Activated CD8-positive, alpha-beta memory T cell treated with anti-CD3 and anti-CD28 coated beads, Interleukin-2, amount 50 U/mL, for 24 hours (primary cell): ENCODE measurements at regions not wholly inside any gene's neighbourhood (a gene's known extent, or its start where the extent isn't known, plus 50 kb on each side); places are given as distances from the start of the nearest gene placed in this dataset.
"Not testable (repeated sequence)": the region's sequence is repeated elsewhere in the genome, so short reads cannot be mapped to it uniquely, and the experiment has no call there.

ENCODE experiments used
- DNase-seq: peaks from one replicate; pipeline ENCODE4 v3.0.0-alpha.2; 2020; ENCODE audit errors: extremely low read depth

DNA sequence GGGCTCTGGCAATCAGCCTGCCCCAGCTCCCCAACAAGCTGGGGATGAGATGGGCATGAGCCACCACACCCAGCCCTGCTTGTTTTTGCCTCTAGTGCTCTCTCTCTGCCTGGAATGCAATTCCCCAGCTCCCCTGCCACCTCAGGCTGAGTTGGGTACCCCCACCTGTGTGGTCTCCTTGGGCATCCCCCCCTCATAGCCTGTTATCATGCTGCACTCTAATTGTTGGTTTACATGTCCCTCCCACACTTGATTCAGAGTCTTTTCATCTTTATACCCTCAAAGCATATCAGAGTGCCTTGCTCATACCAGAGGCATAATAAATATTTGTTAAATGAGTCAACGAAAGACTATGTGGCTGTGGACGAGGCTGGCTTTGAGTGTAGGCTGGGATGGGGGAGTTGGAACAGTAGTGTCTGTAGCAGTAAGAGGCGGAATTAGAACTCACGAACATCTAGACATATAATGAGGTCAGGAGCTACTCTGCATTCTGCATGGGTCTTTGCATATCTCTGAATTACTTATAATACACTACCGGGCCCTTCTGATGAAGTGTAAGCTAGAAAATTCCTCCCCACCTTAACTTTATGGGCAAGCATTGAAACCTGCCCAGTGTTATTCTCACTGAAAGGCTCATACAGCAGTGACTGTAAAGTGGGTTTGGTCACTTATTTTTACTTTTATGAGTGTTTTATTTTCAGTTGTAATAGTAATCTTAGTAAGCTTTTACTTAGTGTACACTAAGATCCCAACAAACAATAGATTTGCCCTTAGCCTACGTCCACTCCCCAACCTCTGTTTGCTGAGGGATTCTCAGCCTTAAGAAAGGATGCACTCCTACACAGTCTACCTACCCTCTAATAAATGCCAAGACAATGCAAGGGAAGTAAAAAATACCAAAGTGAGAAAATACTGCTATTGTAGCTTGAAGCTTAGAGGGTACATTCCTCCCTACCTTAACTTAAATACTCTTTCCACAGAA, 58.7 kb downstream of the EDN1 start:
- no peak for DNase-seq

DNA sequence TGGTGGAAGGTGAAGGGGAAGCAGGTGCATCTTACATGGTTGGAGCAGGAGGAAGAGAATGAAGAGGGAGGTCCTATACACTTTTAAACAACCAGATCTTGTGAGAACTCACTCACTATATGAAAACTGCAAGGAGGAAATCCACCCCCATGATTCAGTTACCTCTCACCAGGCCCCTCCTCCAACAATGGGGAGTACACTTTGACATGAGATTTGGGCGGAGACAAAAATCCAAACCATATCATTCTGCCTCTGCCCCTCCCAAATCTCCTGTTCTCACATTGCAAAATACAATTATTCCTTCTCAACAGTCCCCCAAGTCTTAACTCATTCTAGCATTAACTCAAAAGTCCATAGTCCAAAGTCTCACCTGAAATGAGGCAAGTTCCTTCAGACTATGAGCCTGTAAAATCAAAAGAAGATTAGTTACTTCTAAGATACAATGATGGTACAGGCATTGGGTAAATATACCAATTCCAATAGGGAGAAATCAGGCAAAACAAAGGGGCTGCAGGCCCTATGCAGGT, 60.5 kb downstream of the EDN1 start:
- DNase-seq: no peak

DNA sequence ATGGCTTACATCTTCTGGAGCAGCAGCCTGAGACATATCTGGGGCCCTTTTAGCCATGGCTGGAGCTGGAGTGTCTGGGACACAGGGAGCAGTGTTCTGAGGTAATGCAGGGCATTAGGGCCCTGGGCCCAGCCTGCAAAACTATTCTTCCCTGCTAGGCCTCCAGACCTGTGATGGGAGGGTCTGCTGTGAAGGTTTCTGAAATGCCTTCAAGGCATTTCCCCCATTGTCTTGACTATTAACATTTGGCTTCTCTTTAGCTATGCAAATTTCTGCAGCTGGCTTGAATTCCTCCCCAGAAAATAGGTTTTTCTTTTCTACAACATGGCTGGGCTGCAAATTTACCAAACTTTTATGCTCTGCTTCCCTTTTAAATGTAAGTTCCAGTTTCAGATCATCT, 61.5 kb downstream of the EDN1 start:
- DNase-seq: no peak

DNA sequence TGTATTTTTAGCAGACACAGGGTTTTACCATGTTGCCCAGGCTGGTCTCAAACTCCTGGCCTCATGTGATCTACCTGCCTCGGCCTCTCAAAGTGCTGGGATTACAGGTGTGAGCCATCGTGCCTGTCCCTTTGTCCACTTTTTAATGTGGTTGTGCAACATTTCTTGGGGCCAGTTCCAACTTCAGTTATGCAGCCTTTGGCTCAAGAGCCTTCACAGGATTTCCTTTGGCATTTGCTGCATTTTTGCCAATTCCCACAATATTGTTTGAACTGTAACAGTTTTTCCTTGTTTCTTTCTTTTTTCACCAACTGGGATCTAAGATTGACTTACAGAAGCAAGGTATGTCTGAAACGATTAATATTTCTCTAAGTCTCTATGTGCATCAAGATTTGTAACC, 63.6 kb downstream of the EDN1 start:
- no peak for DNase-seq

DNA sequence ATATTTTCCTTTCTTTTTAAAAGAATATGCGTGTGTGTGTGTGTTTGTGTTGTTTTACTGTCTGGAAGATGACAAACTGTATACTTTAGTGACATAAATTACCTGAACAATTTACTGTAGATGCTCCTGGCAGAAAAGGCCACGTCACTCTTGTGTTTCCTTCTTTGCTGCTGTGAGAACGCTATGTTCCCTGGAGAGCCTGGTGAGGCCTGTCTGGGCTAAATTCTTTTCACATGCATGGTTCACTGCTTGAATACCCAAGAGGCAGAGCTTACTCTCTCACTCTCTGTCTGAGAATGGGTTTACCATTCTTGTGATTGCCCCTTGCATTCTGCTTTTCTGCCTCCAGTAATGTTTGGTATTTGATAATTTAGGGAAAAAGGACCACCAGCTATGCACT, 64.3 kb downstream of the EDN1 start:
- DNase-seq: no peak

DNA sequence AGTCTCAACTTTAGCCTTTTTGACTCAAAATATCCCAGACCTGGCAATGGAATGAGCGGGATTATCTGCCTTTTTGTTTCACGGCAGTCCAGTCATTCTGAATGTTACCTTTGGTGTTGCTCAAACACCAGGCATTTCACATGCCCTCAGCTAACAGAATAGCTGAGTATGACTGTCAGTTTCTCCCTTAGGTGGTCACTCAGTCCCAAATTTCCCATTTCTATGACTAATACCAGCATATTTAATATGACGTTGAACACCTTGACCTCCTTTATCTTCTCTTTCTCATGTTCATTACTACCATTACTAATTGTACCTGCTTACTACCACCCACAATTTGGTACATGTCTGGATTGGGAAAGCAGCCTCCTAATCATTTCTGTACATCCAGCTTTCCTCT, 65.2 kb downstream of the EDN1 start:
- no peak for DNase-seq

DNA sequence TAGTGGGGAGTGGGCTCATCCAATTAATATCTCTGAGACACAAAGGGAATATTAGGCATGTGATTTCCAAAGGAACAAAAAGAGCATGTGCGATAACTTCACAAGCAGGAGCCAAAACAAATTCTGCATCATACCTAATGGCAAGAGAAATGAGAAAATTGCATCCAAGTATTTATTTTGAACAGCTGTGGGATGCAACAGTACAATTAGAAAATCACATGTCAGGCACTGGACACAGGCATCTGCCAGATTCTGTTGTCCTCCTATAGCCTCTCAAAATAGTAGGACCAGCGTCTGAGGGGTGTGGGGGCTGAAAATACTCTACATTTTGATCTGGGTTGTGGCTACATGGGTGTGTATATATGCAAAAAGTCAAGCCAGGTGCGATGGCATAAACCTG, 66.3 kb downstream of the EDN1 start:
- no peak for DNase-seq

DNA sequence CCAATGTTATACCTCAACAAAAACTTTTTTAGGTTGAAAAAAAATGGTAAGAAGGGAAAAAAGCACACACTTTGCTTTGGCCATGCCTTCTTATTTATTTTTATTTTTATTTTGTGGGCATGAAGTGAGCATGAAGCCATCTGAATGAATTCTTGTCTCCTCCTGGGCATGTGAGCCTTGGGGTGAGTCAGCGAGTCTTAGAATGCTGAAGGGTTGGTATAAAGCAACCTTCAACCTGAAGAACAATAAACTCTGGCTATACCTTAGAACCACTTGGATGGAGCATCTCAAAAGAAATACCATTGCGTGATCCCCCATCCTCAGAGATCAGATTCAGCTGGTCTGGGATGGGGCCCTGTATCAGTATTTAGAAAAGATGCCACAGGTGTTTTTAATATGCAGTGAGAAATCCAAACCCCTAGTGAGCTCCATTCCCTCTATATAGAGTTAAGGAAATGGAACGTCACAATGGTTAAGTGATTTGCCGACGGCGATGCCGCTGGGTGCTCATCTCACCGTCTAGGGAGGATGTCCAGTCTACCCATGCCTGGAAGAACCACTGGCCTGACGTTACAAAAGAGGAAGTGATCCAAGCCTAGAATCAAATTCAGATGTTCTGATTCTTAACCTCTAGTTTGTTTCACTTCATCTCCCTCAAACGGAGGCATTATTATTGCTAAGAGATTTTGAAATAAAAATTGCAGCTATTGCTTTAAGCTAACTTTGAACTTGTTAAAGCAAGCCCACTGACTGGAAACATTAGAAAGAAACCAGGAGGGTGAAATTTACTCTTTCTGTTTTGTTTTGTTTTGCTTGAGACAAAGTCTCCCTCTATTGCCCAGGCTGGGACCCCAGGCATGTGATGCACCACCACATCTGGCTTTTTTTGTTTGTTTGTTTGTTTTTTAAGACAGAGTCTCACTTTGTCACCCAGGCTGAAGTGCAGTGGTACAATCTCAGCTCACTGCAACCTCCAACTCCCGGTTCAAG, 67.1 kb downstream of the EDN1 start:
- DNase-seq: no peak

DNA sequence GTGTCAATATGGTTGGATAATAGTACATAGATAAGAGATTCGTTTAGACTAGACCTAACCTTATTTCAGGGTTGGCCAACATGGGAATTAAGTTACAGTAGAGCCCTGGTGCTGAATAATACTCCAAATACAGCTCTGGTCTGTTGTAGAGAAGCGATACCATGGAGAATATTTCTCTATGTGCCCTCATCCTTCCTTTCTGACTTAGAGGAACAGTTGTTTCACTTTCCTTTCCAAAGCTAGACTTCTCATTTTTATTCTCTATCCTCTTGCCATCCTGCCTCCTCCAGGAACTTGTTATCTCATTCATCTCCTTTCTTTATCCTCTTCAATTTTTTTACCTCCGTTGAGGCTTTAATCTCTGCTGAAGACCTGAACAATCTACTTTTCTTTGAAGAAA, 68.9 kb downstream of the EDN1 start:
- no peak for DNase-seq

DNA sequence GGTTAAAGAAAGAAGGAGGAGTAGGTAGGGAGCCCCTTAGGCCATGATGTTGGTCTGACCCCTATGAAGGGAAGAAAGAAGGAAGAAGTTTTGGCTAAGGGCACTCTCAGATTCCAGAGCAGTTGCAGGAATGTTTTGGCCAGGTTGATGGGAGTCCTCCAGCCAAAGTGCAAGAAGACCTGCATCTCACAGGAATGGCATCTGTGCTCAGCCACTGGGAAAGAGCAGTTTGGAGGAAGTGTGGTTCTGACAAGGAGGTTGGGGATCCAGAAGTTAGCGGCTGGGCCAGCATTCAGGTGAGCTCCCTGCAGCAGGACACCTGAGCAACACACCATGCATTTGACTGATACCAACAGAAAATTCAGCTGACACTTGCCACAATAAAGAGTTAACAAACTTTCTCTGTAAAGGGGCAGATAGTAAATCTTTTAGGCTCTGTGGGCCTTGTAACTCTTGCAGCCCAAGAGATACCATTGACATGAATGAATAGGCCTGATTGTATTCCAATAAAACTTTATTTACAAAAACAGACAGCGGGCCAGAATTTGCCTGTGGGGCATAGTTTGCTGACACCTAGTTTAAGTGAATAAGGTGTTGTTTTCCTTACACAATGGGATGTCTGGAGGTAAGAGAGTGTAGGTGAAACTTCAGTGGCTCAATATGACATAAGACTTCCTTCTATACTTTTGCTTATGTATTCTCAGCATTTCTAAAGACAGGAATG, 71.0 kb downstream of the EDN1 start:
- no peak for DNase-seq

DNA sequence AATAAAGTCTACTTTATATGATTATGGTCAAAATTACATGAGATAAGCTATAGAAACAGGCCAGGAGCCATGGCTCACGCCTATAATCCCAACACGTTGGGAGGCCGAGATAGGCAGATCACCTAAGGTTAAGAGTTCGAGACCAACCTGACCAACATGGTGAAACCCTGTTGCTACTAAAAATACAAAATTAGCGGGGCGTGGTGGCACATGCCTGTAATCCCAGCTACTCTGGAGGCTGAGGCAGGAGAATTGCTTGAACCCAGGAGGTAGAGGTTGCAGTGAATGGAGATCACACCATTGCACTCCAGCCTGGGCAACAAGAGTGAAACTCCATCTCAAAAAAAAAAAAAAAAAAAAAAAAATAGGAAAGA, 73.1 kb downstream of the EDN1 start:
- not testable (repeated sequence) for DNase-seq

DNA sequence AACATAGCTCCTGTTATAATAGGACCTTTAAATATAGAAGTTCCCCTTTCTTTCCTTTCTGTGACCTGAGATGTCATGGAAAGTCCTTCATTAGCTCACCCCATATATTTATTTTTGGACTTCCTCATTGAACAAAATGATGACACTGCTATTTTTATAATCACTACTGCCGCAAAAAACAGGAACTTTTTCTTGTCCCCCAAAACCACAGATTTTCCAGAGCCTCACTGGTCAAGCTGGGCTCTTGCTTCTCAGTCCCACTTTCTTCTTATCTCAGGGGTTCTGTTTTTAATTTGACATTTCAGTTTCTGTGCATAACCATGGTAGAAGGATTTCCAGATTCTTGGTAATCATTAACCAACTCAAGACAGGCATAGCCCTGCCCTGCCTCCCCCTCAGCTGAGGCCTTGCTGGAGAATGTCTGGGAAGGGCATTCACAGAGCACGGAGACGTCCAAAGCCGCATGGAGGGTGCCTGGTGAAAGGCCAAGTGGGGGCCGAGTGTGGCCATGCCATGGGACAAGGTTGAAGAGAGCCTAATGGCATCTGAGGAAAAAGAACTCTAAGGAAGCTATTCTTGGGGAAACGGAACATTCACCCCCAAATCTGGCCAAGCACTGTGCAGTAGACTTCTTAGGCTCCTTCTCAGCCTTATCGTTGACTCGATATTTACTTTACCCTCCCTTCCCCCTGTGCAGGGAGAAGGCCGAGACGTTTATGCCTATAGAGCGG, 73.7 kb downstream of the EDN1 start:
- no peak for DNase-seq

DNA sequence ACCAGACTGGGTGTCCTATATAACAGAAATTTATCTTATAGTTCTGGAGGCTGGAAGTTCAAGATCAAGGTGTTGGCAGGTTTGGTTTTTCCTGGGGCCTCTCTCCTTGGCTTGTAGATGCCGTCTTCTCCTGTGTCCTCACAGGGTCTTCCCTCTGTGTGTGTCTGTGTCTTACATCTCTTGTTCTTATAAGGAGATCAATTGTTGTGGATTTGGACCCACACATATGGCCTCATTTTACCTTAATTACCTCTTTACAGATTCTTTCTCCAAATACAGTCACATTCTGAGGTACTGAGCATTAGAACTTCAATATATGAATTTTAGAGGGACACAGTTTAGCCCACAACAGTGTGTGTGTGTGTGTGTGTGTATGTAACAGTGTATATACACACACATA, 74.5 kb downstream of the EDN1 start:
- DNase-seq: no peak

DNA sequence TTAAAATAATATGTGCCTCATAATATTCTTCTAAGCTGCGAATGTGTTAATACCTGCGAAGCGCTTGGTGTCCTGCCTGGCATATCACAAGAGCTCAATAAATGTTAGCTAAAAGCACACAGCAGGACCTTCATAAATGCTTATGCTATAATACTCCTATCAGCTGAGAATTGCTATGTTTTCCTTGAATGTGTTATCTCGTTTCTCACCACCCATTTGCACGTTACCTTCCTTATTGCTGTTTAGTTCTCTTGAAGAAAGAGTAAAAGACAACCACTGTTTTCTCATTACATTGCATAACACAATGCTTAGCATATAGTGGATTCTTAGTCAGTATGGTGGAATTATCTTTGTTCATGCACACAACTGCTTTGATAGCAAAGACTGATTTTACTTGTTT, 76.6 kb downstream of the EDN1 start:
- DNase-seq: no peak

DNA sequence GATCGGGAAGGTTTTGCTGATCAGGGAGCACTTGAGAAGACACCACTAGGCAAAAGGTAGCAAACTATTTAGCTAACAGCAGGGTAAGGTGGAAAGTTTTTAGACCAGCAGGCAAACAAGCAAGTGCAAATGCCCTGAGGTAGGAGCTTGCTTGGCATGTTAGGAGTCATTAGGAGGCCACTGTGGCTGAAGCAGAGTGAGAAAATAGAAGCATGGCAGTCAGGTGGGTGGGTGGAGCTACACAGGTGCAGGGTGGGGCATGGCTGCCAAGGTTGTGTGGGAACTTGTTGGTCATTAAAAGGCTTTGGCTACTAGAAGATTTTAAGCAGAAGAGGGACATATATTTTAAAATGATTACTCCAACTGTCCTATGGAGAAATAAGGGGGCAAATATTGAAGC, 77.3 kb downstream of the EDN1 start:
- DNase-seq: no peak

DNA sequence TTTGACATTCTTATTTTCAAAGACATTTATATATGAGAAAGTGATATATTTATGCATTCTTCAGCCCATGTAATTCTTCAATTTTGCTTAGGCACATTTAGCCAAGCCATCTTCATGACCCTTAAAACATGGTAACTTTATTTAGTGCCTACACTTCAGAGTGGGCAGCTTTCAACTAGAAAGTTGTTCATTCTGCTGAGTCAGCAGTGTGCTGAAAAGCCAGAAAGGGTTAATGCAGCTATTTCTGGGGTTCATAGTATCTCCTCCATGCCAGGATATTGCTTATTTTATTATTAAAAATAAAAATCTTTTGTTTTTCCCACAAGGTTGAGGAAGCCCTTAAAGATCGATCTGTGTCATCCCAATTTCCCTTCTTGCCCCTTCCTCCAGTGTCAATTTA, 79.2 kb downstream of the EDN1 start:
- DNase-seq: no peak

DNA sequence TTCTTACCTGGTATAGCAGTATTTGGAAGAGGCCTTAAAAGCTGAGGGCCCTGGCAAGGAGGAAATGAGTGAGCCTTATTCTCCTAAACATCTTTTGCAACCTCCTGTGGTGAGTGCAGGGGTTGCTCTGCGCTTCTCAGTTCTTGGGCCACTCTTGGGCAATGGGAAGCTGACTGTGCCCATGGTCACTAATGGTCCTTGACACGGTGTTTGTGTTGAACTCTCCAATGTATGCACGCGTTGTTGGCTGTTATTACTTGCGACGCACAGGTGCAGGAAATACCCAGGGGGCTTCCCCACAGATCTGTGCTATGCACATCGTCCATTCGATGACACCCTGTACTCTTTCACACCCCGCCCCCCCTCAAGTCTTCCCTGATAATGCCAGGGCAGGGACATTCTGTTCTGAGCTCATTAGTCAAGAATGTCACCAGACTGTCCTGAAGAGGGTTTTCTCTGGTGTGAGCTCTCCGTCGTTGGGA, 79.7 kb downstream of the EDN1 start:
- no peak for DNase-seq

DNA sequence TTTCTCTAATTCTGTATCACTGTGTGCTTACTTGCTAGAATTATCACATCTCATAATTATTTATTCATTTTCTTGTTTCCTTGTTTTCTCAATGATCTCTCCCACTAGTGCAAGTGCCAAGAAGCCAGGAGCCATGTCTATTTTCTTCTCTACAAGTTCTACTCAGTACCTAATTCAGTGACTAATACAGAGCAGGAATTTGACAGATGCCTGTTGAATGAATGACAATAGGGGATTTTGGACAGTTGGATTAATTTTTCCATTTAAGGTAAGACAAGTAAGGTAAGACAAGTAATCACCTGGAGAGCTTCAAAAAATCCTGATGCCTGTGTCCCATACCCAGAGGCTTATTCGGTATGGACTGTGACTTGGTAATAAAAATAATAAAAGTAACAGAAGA, 81.0 kb downstream of the EDN1 start:
- no peak for DNase-seq

DNA sequence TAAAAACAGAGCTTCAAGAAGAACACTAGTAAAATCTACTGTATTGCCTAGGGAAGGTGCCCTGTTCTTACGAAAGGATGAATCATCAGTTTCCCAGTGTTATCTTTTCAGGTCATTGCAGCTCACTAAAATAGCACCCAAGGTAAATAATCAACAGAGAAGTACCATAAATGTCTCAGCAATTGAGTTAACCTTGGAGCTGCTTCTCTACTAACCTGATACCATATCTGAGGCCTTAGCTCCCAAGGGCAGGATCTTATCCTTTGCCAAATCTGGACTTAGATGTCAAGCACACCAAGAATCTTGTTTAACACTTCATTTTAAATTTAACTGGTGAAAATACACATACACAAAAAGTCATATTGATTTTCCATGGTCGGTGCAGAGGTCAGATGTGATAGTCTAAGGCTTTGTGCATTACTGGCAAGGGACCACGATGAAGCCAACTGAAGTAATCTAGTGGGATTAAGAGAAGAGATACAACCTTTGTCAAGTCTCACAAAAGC, 81.5 kb downstream of the EDN1 start:
- no peak for DNase-seq

DNA sequence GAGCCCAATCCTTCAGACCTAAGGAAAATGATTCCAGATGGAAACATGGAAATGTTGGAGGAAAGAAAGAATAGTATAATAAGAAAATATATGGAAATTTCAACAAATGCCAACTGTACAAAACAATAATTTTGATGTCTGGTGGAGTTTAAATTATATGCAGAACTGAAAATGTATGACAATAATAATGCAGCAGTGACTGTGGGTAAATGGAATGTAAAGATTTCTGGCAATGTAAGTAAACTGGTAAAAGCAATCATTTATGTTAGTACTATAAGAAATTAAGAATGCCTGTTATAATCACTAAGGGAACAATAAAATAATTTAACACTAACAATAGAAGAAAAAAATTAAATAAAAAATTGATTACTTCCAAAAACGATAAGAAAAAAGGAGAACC, 89.0 kb downstream of the EDN1 start:
- DNase-seq: no peak

DNA sequence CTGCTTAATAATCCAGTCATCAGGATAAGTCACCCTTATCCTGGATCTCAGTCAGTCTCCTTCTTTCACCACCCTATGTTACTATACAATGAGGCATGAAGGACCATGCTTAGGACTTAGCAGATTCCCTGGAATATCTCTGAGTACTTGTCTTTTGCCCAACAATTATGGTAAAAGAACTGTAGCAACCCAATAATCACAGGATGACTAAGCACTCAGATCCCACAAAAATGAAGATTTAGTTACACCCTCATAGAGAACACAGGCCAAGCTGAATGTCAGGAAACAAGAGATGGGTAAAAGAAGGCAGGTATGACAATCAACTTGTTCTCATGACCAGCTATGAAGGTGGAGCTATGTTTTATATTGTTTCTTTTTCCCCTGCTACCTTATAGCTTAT, 91.4 kb downstream of the EDN1 start:
- DNase-seq: no peak
